ENCODE measurements at regions not wholly inside any gene's neighbourhood (a gene's known extent, or its start where the extent isn't known, plus 50 kb on each side); places are given as distances from the start of the nearest gene placed in this dataset.
"Not testable (repeated sequence)": the region's sequence is repeated elsewhere in the genome, so short reads cannot be mapped to it uniquely, and the experiment has no call there.

GRCh38 chr17:74129800-74130199 lies 73.7 kb upstream of the RPL38 start:
- H3K9me1 ChIP-seq (ENCODE audit: control insufficient read depth, insufficient read depth, low read length); FAIRE-seq; intact Hi-C loops (cut with micrococcal nuclease); H3K4me1 ChIP-seq (replicated peaks in 1 of 2; ENCODE audit: control insufficient read depth in 2 of 2, insufficient read depth in 2 of 2, low read length in 2 of 2); H3K79me2 ChIP-seq (ENCODE audit: control insufficient read depth, insufficient read depth, low read length); H2AFZ ChIP-seq (ENCODE audit: low read depth, low read length); H3K4me3 ChIP-seq; H3K9me3 ChIP-seq (replicated peaks; ENCODE audit: control insufficient read depth, insufficient read depth, low read depth, low read length); H3K4me2 ChIP-seq (ENCODE audit: insufficient read depth, low read length); H4K20me1 ChIP-seq (replicated peaks; ENCODE audit: control insufficient read depth, insufficient read depth, low read length); in situ Hi-C loops (cut with MboI); ATAC-seq; H3K36me3 ChIP-seq (ENCODE audit: control insufficient read depth, insufficient read depth, low read length); H3K27ac ChIP-seq (ENCODE audit: extremely low read depth, low read depth, low read length); BruUV-seq (replicated peaks); H3K9ac ChIP-seq (ENCODE audit: insufficient read depth in 1 of 2, low read depth in 2 of 2, low read length in 2 of 2); DNase-seq (ENCODE audit: extremely low read depth in 1 of 4, low spot score in 3 of 4); CTCF ChIA-PET (ENCODE audit: low intra/inter-chr PET ratio): not testable (repeated sequence)
- WGBS (ENCODE audit: insufficient coverage, low coverage, missing lambda C conversion rate): 0% methylated on average over 6 of the region's 6 CpGs
- H3K27me3 ChIP-seq (ENCODE audit: control insufficient read depth in 2 of 2, insufficient read depth in 2 of 2, low read length in 2 of 2): peaks cover 19 to 48% of the 10 kb centered on the region in 2 experiments
- POLR2A ChIA-PET: interaction anchor here (0.6 kb wide), 1 partner anchor 550 kb away, joined by 4 read pairs; no protein-coding TSS in a partner anchor
- peak; percentile 82 for TF ChIP-seq CHD2 (IDR thresholded peaks at IDR 0.05; ENCODE audit: low read depth, low read length)

GRCh38 chr17:74130276-74130675 lies 73.2 kb upstream of the RPL38 start:
- H3K4me3 ChIP-seq: no peak overlapping the region
- no peak overlapping the region for H2AFZ ChIP-seq (ENCODE audit: low read depth, low read length)
- peaks cover 21 to 53% of the 10 kb centered on the region in 2 experiments for H3K27me3 ChIP-seq (ENCODE audit: control insufficient read depth in 2 of 2, insufficient read depth in 2 of 2, low read length in 2 of 2)
- in situ Hi-C loops (cut with MboI): no loop called here
- WGBS (ENCODE audit: insufficient coverage, low coverage, missing lambda C conversion rate): 0% methylated on average over 11 of the region's 14 CpGs
- peaks cover 3% of the 10 kb centered on the region for H3K9me1 ChIP-seq (ENCODE audit: control insufficient read depth, insufficient read depth, low read length)
- no peak for ATAC-seq
- H3K4me2 ChIP-seq (ENCODE audit: insufficient read depth, low read length): no peak overlapping the region
- H3K9me3 ChIP-seq (replicated peaks; ENCODE audit: control insufficient read depth, insufficient read depth, low read depth, low read length): no peaks in the 10 kb centered on the region
- TF ChIP-seq LARP7 (IDR thresholded peaks at IDR 0.05) (no peak), SLC30A9 (CRISPR knock-in tag; IDR thresholded peaks at IDR 0.05) (no peak), HMBOX1 (IDR thresholded peaks at IDR 0.05) (no peak), KLF6 (CRISPR knock-in tag; IDR thresholded peaks at IDR 0.05; ENCODE audit: borderline replicate concordance) (no peak), ZNF224 (CRISPR knock-in tag; IDR thresholded peaks at IDR 0.05) (no peak), CBFB (CRISPR knock-in tag; IDR thresholded peaks at IDR 0.05) (no peak), RBM34 (IDR thresholded peaks at IDR 0.05; ENCODE audit: borderline replicate concordance, insufficient read depth, low read length) (no peak), RBM14 (IDR thresholded peaks at IDR 0.05; ENCODE audit: borderline replicate concordance, insufficient read depth, low read depth, low read length) (no peak), ARID2 (IDR thresholded peaks at IDR 0.05) (no peak), ZSCAN29 (IDR thresholded peaks at IDR 0.05) (no peak), EWSR1 (IDR thresholded peaks at IDR 0.05; ENCODE audit: borderline replicate concordance, low read depth, partially characterized antibody) (no peak), GTF2E2 (tag; IDR thresholded peaks at IDR 0.05) (no peak), ZNF408 (CRISPR knock-in tag; IDR thresholded peaks at IDR 0.05; ENCODE audit: low read depth) (no peak), TEAD1 (CRISPR knock-in tag; IDR thresholded peaks at IDR 0.05) (no peak)
- TF ChIP-seq, protein P1, sequence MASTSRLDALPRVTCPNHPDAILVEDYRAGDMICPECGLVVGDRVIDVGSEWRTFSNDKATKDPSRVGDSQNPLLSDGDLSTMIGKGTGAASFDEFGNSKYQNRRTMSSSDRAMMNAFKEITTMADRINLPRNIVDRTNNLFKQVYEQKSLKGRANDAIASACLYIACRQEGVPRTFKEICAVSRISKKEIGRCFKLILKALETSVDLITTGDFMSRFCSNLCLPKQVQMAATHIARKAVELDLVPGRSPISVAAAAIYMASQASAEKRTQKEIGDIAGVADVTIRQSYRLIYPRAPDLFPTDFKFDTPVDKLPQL (IDR thresholded peaks at IDR 0.05; ENCODE audit: extremely low read depth, insufficient read length): no peak
- no peaks in the 10 kb centered on the region for H3K4me1 ChIP-seq (replicated peaks in 1 of 2; ENCODE audit: control insufficient read depth in 2 of 2, insufficient read depth in 2 of 2, low read length in 2 of 2)
- H3K9ac ChIP-seq (ENCODE audit: insufficient read depth in 1 of 2, low read depth in 2 of 2, low read length in 2 of 2): no peak overlapping the region
- no peaks in the 10 kb centered on the region for H4K20me1 ChIP-seq (replicated peaks; ENCODE audit: control insufficient read depth, insufficient read depth, low read length)
- POLR2A ChIA-PET: interaction anchor here (0.6 to 0.8 kb wide), 2 partner anchors 11 to 551 kb away, joined by 3 to 4 read pairs; no protein-coding TSS in a partner anchor
- CTCF ChIA-PET (ENCODE audit: low intra/inter-chr PET ratio): no interaction called here
- no peak for DNase-seq (ENCODE audit: extremely low read depth in 1 of 4, low spot score in 3 of 4)
- H3K36me3 ChIP-seq (ENCODE audit: control insufficient read depth, insufficient read depth, low read length): no peaks in the 10 kb centered on the region
- no TSS peak for BruUV-seq (replicated peaks)
- H3K79me2 ChIP-seq (ENCODE audit: control insufficient read depth, insufficient read depth, low read length): no peaks in the 10 kb centered on the region
- intact Hi-C loops (cut with micrococcal nuclease): no loop called here
- H3K27ac ChIP-seq (ENCODE audit: extremely low read depth, low read depth, low read length): no peak overlapping the region
- no peak for FAIRE-seq
